Eye (tissue), 1 donor: ENCODE measurements at regions not wholly inside any gene's neighbourhood (a gene's known extent, or its start where the extent isn't known, plus 50 kb on each side); places are given as distances from the start of the nearest gene placed in this dataset.

Source experiments
- DNase-seq: peaks from one replicate; pipeline ENCODE4 v3.0.0-alpha.2; 2015

GRCh38 chr20:55592866-55593265 lies 412.5 kb downstream of the CBLN4 start:
- no peak for DNase-seq

- DNase-seq: peak; percentile 59
Measured at GRCh38 chr20:55586610-55587009, 418.7 kb downstream of the CBLN4 start.

GRCh38 chr20:55584964-55585363 lies 420.4 kb downstream of the CBLN4 start:
- no peak for DNase-seq

- DNase-seq: no peak
Measured at GRCh38 chr20:55584307-55584706, 421.0 kb downstream of the CBLN4 start.

GRCh38 chr20:55583036-55583435 lies 422.3 kb downstream of the CBLN4 start:
- DNase-seq: no peak

- no peak for DNase-seq
Measured at GRCh38 chr20:55582498-55582897, 422.8 kb downstream of the CBLN4 start.

- DNase-seq: no peak
Measured at GRCh38 chr20:55581519-55581918, 423.8 kb downstream of the CBLN4 start.

- no peak for DNase-seq
Measured at GRCh38 chr20:55580475-55580874, 424.8 kb downstream of the CBLN4 start.

- no peak for DNase-seq
Measured at GRCh38 chr20:55579802-55580201, 425.5 kb downstream of the CBLN4 start.

GRCh38 chr20:55576981-55577380 lies 428.3 kb downstream of the CBLN4 start:
- DNase-seq: no peak

- no peak for DNase-seq
Measured at GRCh38 chr20:55569084-55569483, 436.2 kb downstream of the CBLN4 start.

GRCh38 chr20:55567826-55568225 lies 437.5 kb downstream of the CBLN4 start:
- DNase-seq: no peak

- DNase-seq: peak; percentile 17
Measured at GRCh38 chr20:55565096-55565773, 440.1 kb downstream of the CBLN4 start.

- DNase-seq: no peak
Measured at GRCh38 chr20:55561259-55561658, 444.1 kb downstream of the CBLN4 start.

GRCh38 chr20:55557191-55557590 lies 448.1 kb downstream of the CBLN4 start:
- no peak for DNase-seq

GRCh38 chr20:55555075-55555650 lies 450.2 kb downstream of the CBLN4 start:
- no peak for DNase-seq

GRCh38 chr20:55544638-55545037 lies 460.7 kb downstream of the CBLN4 start:
- no peak for DNase-seq

GRCh38 chr20:55540486-55540885 lies 464.8 kb downstream of the CBLN4 start:
- DNase-seq: no peak

GRCh38 chr20:55540013-55540412 lies 465.3 kb downstream of the CBLN4 start:
- DNase-seq: no peak

GRCh38 chr20:55538261-55538908 lies 466.9 kb downstream of the CBLN4 start:
- no peak for DNase-seq

GRCh38 chr20:55535366-55535765 lies 470.0 kb downstream of the CBLN4 start:
- no peak for DNase-seq

GRCh38 chr20:55533632-55534031 lies 471.7 kb downstream of the CBLN4 start:
- DNase-seq: no peak

- no peak for DNase-seq
Measured at GRCh38 chr20:55530763-55531162, 474.6 kb downstream of the CBLN4 start.

- DNase-seq: no peak
Measured at GRCh38 chr20:55528482-55528881, 476.8 kb downstream of the CBLN4 start.
